ENCODE measurements at regions not wholly inside any gene's neighbourhood (a gene's known extent, or its start where the extent isn't known, plus 50 kb on each side); places are given as distances from the start of the nearest gene placed in this dataset.

DNA sequence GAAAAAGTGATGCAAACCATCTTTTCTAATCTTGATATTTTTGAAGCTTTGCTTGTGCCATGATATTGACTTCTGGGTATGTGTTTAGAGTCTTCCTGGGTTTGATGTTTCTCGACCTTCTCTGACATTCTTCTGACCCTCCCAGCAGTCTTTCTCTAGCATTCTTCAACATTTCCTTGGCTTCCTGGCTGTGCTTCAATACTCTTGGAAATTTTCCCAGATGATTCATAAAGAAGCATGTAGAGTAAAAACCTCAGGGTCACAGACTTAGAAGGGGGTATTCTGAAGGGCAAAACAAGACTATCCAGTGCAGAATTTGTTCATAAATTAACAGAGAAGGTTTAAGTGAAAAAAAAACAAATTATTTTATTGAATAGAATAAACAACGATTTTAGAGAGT lies 946.3 kb upstream of the PCDH9 start:
- DNase-seq (ENCODE audit: low read depth) = no peak
- H3K4me3 ChIP-seq (ENCODE audit: low read depth, low read length) = no peak overlapping the region
- TF ChIP-seq, protein P1, sequence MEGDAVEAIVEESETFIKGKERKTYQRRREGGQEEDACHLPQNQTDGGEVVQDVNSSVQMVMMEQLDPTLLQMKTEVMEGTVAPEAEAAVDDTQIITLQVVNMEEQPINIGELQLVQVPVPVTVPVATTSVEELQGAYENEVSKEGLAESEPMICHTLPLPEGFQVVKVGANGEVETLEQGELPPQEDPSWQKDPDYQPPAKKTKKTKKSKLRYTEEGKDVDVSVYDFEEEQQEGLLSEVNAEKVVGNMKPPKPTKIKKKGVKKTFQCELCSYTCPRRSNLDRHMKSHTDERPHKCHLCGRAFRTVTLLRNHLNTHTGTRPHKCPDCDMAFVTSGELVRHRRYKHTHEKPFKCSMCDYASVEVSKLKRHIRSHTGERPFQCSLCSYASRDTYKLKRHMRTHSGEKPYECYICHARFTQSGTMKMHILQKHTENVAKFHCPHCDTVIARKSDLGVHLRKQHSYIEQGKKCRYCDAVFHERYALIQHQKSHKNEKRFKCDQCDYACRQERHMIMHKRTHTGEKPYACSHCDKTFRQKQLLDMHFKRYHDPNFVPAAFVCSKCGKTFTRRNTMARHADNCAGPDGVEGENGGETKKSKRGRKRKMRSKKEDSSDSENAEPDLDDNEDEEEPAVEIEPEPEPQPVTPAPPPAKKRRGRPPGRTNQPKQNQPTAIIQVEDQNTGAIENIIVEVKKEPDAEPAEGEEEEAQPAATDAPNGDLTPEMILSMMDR (IDR thresholded peaks at IDR 0.05; ENCODE audit: low read depth, low read length, missing control alignments) = no peak

DNA sequence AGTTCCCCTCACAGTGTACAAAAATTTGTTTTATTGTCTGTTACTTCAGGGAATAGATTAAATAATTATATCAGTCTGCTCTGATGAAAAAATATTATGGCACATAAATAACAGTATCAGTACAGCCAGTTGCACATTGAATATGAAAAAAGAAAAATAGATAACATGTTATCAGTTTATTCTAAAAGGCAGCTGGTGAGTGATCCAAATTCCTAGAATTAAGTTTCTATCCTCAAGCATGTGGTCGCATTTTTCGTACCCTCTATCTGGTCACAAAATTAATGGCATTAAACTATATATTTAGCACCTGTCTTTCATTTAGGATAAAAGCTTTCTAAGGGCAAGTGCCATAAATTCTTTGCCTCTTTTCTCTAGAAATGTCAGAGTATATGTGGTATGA lies 944.8 kb upstream of the PCDH9 start:
- no peak overlapping the region for H3K4me3 ChIP-seq (ENCODE audit: low read depth, low read length)
- DNase-seq (ENCODE audit: low read depth) = no peak
- TF ChIP-seq, protein P1 (IDR thresholded peaks at IDR 0.05; ENCODE audit: low read depth, low read length, missing control alignments) = no peak

DNA sequence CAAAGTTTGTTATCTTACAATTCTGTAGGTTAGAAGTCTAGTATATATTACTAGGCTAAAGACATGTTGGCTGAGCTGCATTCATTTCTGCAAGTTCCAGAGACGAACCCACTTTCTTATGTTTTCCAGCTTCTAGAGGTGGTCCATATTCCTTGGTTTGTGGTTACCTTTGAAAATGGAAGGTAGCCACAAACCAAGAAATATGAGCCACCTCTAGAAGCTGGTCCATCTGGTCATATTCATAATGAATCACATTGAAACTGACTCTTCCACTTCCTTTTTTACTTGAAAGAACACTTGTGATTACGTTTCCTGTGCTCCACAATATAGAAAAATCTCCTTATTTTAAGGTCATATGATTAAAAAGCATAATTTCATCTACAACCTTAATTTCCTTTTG lies 943.0 kb upstream of the PCDH9 start:
- DNase-seq (ENCODE audit: low read depth) = no peak
- H3K4me3 ChIP-seq (ENCODE audit: low read depth, low read length) = no peak overlapping the region
- TF ChIP-seq, protein P1 (IDR thresholded peaks at IDR 0.05; ENCODE audit: low read depth, low read length, missing control alignments) = no peak

DNA sequence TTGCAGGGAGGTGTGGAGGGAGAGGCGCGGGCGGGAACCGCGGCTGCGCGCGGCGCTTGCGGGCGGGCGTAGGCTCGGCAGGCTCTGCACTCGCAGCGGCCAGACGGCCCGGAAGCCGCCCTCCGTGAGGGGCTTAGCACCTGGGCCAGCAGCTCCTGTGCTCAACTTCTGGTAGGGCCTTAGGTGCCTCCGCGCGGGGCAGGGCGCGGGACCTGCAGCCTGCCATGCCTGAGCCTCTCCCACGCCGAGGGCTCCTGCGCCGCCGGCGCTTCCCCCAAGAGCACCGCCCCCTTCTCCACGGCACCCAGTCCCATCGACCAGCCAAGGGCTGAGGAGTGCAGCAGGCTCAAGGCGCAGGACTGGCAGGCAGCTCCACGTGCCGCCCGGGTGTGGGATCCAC lies 940.8 kb upstream of the PCDH9 start:
- TF ChIP-seq, protein P1 (IDR thresholded peaks at IDR 0.05; ENCODE audit: low read depth, low read length, missing control alignments) = no peak
- DNase-seq (ENCODE audit: low read depth) = no peak
- H3K4me3 ChIP-seq (ENCODE audit: low read depth, low read length) = no peak overlapping the region

DNA sequence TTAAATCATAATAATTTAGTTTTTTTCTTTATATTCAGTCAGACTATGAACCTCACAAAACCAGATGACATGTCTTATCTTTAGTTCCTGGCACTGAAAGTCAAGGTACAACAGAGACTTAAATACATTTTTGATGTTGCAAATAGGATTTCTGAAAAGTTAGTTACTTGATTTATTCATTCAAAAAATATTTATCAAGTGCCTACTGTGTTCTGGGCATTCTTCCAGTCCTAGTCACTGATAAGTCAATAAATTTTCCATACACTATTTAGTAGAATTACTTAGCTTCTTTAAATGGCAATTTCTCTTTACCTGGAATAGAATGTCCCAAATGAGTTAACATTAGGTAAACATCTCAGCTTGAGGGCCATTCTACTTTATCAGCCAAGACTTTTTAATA lies 938.3 kb upstream of the PCDH9 start:
- DNase-seq (ENCODE audit: low read depth) = no peak
- TF ChIP-seq, protein P1 (IDR thresholded peaks at IDR 0.05; ENCODE audit: low read depth, low read length, missing control alignments) = no peak

DNA sequence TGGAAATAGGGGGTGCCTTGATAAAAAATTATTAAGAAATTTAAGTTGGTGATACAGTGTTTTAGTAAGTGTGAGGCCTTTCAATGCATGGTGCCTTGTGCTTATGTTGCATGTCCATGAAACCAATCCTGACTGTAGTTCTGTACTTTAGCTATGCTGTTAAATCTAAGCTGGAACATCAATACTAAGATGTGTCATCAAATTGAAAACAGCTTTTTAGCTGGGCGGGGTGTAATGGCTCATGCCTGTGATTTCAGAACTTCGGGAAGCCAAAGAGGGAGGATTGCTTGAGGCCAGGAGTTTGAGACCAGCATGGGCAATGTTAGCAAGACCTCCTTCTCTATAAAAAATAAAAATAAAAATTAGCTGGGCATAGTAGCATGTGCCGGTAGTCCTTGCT lies 930.3 kb upstream of the PCDH9 start:
- no peak for DNase-seq (ENCODE audit: low read depth)
- H3K4me3 ChIP-seq (ENCODE audit: low read depth, low read length) = no peak overlapping the region
- TF ChIP-seq, protein P1 (IDR thresholded peaks at IDR 0.05; ENCODE audit: low read depth, low read length, missing control alignments) = no peak

More for the DNA sequence above, 938.3 kb upstream of the PCDH9 start:
- no peak overlapping the region for H3K4me3 ChIP-seq (ENCODE audit: low read depth, low read length)

DNA sequence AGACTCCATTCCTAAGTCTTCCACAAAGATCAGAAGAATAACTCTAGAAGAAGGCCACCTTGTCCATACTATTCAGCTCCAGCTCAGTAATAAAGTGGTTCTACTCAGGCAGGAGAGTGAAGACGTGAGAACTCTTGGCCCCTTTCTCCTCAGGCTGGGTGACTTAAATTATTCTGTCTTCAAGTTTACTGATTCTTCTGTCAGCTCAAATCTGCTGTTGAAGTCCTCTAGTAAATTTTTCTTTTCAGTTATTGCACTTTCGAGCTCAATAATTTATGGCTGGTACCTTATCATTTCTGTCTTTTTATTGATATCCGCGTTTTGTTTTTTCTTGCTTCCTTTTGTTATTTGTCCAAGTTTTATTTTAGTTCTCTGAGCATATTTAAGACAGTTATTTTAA lies 922.3 kb upstream of the PCDH9 start:
- no peak for DNase-seq (ENCODE audit: low read depth)

More for the DNA sequence above, 922.3 kb upstream of the PCDH9 start:
- H3K4me3 ChIP-seq (ENCODE audit: low read depth, low read length) = no peak overlapping the region
- TF ChIP-seq, protein P1 (IDR thresholded peaks at IDR 0.05; ENCODE audit: low read depth, low read length, missing control alignments) = no peak

All from GM12864 (cell line).